SK-N-MC (cell line): ENCODE measurements at regions not wholly inside any gene's neighbourhood (a gene's known extent, or its start where the extent isn't known, plus 50 kb on each side); places are given as distances from the start of the nearest gene placed in this dataset.

ENCODE experiments used
- EZH2 ChIP-seq: fragments of 200-600 bp; sonication (generic); IDR thresholded peaks from one replicate; pipeline ENCODE4 v1.6.1; 2017; ENCODE audit warnings: antibody characterized with exemption
- FOXP2 ChIP-seq: optimal IDR thresholded peaks from 2 replicates; pipeline ENCODE3; 2011; ENCODE audit warnings: mild to moderate bottlenecking, moderate library complexity; ENCODE audit not compliant: insufficient read depth; ENCODE audit errors: extremely low read length, control extremely low read depth
- POLR2AphosphoS5 ChIP-seq: IDR thresholded peaks from 2 replicates; pipeline ENCODE4 v1.6.1; 2012; ENCODE audit warnings: mild to moderate bottlenecking, low read depth, low read length, borderline replicate concordance

- TF ChIP-seq EZH2, result no peak
- TF ChIP-seq POLR2AphosphoS5, result no peak
- TF ChIP-seq FOXP2, result no peak
Observed at GRCh38 chr3:6041894-6042293, 819.0 kb upstream of the GRM7 start.
